ENCODE measurements at regions not wholly inside any gene's neighbourhood (a gene's known extent, or its start where the extent isn't known, plus 50 kb on each side); places are given as distances from the start of the nearest gene placed in this dataset.

DNA sequence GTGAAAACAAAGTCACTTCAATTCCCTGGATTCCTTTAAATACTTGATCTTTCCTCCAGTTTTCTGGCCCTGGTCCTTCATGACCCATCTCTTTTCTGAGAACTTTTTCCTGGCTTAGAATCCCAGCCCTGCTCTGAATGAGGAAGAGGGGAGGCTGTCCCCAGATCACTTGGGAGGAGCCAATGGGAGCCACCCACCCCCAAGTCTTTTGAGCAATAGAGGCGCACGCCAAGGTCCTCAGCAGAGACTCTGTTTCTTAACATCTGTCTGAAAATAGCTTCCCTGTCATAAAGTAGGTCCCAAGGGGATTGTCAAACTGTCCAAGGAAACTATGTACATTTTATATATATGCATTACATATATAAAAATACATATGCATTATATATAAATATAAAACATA lies 126.8 kb downstream of the ADRA2A start:
- DNase-seq, result no peak

DNA sequence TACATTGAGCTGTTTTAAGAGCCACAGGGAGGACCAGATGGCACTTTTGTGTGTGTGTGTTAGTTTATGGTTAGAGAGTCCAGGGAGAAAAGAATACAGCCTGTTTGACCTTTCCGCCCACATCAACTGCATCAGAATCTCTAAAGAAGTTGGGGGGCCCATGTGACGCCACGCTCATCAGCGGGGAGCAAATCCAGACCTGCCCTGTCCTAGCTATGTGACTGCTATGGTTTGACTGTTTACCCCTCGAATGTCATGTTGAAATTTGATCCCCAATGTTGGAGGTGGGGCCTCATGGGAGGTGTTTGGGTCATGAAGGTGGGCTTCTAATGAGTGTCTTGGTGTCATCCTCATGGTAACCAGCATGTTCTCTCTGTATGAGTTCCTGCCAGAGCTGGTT lies 128.0 kb downstream of the ADRA2A start:
- DNase-seq, result no peak

DNA sequence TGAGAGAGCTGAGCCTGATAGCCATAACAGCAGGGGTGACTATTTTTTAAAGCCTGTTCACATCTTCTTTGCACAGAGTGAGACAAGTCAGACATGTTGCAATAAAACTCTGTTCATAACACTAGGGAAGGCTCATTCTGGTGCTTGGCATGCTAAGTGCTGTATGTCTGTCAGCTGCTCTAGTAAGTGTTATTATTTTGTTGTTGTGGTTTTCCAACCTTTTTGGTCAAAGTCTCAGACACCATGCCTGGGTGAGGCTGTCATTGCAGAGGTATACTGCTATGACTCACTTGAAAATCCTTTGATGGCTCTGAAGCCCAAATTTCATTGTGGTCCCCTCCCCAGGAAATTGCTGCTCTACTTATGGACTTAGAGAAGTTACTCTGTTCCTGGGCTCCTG lies 129.7 kb downstream of the ADRA2A start:
- no peak for DNase-seq

DNA sequence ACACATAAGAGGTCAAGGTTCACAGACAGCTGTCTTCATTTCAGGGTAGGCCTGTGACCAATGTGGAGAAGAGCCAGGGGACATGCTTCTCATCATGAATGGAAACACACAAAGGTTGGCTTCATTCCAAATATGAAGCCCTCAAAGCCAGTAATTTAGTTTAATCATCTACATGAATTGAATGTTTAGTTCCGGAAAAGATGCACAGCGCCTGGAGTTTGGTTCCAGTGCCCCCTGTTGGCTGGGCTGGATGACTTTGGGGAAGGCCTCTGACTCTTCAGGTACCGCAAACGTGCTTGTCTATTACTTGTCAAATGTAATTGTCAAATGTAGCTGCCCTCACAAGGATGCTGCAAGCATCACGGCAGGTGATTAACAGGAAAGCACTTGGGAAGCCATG lies 130.7 kb downstream of the ADRA2A start:
- DNase-seq, result no peak

DNA sequence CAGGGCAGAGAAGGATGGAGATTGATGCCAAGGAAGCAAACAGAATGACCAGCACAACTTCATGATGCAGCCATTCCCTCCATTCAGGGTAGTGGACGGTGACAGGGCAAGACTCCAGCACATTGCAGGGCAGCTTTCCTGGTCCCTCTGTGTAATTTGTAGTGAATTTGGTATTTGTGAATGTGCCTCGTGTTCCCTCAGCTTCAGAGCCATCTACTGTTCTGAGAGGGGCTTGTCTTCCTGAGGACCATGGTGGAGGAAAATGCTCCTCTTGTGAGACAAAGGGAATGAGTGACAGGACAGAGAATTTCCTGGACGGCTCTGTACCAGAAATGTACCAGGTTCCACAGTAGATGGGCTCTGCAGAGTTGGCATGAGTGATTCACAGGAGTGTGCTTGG lies 132.1 kb downstream of the ADRA2A start:
- no peak for DNase-seq

DNA sequence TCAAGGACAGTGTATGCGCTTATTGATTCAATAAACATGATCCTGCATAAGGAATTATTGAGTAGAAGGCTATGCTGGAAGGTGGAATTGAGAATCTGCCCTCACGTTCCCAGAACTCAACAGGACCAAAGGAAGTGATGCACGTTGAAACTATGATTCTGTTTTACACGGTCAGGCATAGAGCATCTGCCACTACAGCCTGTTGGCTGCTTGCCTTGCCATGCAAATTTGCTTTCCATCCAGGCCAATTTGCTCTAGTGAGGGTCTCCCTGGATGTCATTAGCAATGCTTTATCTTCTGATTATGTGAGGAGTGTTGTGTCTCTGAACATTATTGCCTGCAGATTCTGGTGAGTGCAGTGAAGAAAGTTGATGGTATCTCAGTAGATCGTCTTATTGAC lies 132.9 kb downstream of the ADRA2A start:
- DNase-seq, result no peak

DNA sequence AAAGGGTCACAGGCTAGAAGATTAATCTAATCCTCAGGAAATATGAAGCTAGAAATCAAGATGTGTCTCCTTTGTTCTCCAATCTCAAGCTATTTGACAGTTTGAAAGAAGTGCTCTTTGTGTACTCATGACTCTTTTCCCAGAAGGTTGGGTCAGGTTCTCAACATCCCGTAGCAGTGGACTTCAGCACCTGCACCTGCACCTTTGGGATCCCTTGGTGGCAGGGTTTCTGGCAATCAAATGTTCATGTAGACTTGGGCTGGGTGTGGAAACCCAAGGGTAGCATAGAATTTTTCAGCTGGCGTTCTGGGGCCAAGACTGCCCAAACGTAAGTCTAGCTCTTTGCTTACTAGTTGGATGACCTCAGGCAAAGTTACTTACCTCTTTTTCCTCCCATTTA lies 134.4 kb downstream of the ADRA2A start:
- DNase-seq, result no peak

DNA sequence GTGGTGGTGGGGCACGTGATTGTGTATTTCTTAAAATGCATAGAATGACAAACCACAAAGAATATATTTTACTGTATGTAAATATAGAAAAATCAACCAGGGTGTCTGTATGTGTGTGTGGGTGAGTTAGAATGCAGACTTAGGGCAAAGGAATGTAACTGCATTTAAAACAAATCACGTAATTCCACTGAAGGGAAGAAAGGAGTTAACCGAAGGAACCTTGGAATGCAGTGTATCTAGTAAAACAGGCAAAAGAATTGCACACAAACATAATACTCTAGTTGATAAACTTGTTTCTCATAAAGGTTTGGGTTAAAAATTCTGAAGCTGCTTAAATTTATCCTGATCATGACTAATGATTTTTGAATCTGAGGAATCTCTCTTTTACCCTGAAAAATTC lies 134.9 kb downstream of the ADRA2A start:
- no peak for DNase-seq

DNA sequence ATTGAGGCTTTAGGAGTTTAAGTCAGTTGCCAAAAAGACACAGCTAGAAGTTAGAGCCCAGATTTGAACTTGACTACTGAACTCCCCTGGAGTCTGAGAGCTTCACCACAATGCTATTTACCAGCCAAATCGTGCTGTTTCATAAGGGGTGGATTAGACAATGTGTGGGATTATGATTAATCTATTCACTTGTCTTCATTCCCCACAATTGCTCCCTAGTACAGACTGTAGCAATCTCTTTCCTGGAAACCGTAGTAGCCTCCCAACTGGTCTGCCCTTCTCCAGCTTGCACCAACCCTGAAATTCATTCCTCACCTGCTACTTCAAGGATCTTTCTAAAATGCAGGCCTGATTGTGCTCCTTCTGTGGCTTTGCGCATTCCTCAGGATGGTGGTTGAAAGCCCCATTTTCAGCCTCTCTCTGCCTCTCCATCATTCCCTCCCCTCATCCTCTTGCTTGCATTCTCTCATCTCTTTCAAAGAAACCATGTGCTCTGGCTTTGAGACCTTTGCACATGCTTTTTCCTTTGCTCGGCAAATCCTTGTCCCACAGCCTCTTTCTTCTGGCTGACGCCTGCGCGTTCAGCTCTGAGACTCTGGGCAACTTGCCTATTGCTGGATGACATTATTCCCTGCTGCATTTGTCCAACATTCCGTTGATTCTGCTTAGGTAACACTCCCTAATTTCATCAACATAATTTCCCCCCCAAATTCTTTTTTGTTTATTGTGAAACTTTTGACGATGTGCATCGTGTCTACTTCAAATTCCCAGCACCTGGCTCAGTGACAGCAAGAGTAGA lies 145.1 kb downstream of the ADRA2A start:
- DNase-seq, result no peak

DNA sequence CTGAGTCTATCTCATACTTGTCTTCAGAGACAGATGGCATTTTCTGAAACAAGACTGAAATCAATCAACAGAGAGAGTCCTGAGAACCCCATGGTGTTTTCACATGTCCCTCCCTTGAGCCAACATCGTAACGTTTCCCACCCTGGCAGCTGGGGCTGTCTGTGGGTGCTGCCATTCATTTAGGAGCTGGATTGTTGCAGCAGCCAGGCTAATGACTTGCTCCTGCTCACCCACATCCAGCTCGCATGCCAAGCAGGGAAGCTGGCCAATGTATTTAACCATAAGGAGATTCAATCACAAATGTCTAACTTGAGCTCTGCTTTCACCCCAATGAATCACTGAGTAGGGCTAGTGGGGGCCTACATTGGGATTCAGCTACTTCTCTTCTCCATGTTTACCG lies 146.1 kb downstream of the ADRA2A start:
- DNase-seq, result no peak

DNA sequence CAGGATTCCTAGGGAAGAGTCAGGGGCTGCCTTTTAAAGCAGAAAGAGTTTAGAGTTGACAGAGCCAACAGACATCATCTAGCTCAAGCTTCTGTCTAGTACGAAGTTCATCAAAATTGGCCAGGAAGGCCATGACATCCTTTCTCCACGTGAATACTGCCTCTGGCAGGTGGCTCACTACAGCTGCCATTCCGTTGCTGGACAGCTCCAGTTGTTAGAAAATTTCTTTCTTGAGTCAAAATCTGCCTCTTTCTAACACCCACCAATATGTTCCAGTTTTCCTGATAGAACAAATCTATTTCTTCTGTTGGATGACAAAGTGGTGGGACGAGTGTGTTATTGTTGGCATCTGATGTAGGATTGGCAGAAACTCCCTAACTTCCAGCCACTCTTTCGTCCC lies 154.9 kb downstream of the ADRA2A start:
- no peak for DNase-seq

DNA sequence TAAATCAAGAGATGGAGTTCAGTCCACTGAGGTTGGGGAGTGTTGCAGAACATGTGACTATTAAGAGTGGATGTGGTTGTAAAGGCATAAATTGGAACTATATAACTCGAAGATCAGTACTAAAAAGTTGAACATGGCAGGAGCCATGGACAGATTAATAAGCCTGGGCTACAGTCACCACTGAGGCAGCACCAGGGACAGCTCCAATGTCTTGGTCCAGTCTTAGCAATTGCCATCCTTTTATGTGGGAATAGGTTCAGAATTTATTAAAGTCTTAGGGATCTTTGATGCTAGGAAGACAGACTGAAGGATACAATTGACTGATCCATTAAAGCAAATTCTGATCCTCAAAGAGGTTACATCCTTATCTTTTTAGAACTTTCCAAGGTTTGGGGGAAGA lies 156.6 kb downstream of the ADRA2A start:
- DNase-seq, result no peak

DNA sequence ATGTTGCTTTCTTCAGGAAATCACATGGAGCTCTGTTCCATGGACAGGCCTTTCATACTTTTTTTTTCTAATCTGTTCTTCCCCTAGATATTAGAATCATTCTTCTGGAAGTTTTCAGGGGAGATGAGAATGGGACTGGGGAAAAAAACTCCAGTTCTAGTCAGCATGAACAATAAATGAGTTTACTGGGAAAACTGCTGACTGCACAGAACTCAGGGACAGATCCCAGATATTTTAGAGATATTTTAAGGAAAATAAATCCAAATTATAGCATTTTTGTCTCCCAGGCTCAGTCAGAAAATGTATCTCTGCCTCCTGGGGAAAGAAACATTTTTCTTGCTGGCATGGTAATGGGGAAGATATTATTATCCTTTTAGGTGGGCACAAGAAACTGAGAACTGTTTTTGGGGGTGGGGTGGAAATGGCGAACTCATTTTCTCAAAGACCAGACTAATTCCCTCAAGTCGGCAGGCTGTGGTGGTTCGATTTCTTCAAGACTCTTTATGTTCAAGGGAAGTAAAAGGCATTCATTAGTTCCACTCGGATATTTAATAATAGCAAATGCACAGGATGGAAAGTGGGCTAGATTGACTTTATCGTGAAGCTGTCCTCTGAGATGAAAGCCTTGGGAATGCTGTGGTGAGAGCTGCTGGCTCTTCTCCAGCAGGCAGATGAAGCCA lies 157.5 kb downstream of the ADRA2A start:
- DNase-seq, result no peak

DNA sequence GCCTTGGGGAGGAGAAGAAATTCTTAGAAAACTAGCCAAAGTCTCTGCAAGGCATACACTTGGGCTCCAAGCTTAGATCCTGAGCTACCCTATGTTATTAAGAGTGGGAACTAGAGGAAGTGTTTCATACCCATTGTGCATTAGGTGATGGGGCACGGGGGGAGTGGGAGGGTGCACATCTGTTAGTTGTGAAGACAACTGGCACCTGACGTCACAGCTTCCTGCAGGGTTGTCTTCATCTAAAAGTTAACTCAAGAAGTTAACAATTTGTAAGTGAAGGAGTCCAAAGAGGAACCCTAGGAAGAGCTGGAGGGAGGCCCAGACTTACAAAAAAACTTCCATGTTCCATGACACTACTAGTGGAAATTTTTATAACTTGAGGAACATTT lies 158.1 kb downstream of the ADRA2A start:
- DNase-seq, result no peak

DNA sequence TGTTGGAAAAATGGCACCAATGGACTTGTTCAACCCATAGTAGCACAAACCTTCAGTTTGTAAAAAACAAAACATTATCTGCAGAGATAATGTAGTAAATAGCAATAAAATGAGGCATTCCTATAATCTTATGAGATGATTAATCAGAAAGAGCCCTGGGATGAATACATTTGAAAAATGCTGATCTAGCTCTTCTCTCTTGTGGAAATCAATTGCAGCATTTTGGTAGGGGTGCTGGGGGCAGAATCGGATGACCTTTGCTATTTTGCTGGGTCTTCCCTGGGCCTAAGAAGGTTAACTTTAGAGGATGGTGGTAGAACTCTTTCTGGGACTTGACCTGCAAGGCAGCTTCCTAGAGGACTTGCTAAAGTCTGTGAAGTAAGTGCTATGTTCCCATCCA lies 163.5 kb downstream of the ADRA2A start:
- no peak for DNase-seq

DNA sequence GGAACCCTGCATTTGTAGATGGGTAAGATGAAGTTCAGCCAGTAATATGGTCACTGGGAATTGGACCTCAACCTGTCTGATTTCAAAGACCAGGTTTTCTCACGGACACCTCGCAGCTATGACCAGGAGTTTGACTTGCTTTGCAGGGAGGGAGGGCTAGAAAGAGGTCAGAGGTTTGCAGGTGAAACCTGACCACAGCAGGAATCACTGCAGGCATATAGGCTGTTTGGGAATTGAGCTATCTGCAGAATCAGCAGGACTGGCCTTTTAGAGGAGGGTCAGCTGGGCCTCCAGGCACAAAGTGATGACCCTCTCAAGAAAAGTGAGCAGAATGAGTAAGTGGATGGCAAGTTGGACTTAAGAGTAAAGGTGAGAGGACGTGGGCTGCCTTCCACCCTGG lies 166.3 kb downstream of the ADRA2A start:
- no peak for DNase-seq

DNA sequence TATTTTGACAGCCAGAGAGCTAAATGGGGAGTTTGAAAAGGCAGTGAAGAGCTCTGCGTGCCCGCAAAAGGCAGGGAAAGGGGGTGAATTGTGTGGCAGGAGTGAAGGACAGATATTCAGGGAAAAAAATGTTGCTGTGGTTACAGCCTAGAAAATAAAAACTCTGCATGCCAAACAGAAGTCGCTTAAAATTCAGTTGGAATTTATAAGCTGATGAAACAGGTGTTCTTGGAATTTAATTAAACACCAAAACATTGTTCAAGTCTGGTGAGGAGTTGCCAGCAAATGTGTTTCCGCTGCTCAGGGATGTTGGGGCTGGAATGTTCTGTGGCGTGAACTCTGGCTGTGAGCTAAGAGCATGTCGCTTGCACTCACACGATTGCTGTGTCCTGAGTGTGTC lies 169.3 kb downstream of the ADRA2A start:
- DNase-seq, result no peak

DNA sequence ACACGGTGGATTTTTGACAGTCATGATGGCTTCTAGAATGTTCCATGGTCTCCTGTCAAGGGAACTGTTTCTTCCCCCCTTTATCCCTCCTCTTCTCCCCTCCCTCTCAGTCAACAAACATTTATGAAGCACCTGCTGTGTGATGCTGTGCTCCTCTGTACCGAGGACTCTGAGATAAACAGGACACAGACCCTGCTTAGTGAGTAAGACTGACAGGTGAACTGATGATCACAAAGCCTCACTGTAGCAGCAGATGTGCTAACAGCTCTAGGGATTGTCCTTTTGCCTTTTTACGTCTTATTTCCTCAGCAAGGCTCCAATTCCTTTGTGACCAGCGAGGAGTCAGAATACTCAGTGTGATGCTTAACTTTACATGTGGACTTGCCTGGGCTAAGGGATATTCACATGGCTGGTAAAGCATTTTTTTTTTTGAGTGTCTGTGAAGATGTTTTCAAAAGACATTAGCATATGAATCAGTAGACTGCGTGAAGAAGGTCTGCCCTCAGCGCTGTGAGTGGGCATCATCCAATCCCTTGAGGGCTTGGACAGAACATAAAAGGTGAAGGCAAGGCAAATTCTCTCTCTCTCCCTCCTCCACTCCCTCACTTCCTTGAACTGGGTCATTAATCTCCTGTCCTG lies 170.1 kb downstream of the ADRA2A start:
- no peak for DNase-seq

DNA sequence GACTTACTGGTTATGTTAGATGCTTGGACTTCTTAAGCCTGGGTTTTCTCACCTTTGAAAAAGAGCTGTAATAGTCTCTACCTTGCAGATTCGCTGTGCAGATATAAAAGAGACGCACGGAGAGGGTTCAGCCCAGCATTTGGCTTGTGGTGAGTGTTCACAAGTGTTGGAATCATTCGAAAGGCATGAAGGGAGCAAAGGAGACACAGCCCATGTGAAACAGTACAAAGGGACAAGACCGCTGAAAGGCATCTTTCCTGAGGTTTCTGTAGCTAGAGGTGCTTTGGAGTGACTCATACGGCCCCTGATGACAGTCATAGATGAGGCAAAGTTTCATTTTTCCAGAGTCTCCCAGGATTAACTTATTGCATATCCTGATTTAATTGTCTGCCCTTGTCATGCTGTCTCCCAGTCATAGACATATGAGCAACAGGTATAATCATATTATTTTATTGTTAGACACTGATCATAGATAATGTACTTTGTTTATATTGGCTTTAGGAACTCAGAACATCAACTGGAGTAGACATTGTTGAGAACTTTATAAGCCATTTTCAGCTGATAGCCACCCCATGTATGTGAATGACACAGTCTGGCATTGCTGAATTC lies 171.1 kb downstream of the ADRA2A start:
- DNase-seq, result no peak

DNA sequence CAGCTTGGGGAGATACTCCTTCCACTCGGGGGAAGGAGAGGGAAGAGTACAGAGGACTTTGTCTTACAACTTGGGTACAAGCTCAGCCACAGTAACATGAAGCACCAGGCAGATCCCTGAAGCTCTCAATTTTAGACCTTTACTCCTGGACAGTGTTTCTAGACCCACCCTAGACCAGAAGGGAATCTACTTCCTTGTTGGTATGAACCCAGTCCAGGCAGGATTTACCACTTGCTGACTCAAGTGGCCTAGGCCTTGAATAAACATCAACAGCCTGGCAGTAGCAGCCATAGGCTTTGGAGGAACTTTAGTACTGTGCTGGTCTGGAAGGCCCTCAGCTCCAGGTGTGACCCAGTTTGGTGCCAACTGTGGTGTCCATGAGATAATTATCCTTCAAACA lies 173.1 kb downstream of the ADRA2A start:
- no peak for DNase-seq

DNA sequence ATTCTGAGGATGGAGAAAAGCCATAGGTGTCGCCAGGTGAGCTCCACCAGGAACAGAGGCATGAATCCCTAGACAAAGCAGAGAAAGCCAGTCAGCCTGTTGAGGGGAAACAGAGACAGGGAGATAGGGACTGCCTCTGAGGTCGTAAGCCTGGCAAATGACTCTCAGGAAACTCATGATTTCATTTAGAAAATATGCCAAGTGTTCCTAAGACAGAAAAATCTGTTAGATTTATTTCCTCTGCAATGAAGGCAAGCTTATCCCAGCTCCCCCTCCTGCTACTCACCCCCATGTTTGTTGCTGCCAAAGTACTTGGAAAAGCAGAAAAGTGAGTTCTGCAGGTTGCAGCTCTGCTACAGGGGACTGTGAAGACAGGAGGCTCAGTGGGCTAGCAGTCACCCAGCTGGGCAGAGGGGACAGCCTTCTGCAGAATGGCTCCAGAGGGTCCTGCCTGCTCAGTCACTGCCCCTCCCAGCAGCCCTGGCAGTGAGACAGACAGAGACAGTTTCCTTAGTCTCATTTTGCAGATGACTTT lies 184.3 kb downstream of the ADRA2A start:
- no peak for DNase-seq

DNA sequence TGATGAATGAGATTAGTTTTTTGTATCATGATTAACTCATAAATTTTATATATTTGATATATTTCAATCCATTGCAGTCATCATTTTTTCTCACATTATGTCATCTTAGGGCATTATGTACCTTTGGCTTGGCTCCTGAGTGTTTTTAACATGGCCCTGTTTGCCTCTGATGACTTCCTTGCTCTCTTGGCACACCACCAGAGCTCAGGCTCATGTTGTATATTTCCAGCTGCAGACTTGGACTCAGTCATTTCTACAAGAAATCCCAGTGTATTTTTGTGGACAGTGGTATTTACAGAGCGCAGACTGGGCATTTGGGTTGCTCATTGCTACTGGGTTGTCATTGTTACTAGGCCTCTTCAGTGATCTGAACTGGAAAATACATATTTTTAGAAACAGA lies 188.5 kb downstream of the ADRA2A start:
- no peak for DNase-seq

DNA sequence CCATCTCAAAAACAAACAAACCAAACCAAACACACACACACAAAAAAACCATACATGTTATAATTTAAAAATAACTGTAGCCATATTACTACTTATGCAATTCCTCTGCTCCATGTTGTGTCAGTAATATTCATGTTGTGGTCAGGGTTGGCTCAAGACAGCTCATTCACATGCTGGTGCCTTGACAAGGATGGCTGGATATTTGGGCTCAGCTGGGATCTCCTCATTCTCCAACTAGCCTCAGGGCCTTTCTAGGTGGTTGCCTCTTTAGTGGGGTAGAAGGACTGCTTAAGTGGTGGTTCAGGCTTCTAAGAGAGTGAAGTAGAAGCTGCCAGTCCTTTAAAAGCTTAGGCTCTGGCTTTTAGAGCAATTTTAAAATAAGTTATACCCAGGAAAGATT lies 189.3 kb downstream of the ADRA2A start:
- no peak for DNase-seq

DNA sequence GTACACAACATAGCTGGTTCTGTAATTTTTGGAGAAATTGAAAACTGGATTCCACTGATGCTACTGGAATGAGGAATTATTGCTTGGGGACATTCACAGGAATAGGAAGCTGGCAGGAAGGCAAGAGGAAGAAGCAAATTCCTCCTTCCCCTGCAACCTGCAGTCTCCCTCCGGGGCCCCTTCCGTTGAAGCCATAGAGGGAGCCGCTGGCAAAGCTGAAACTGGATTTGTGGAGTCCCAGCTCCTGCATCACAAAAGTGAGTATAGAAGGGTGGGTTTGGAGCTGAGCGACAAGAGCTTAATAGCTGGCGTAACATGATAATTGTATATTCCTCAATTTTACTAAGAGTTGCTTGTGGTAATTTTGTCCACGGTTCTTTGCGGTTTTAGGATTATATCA lies 190.8 kb downstream of the ADRA2A start:
- no peak for DNase-seq

Measured in KG1 (cell line).